HCT116 (cell line): ENCODE measurements at regions not wholly inside any gene's neighbourhood (a gene's known extent, or its start where the extent isn't known, plus 50 kb on each side); places are given as distances from the start of the nearest gene placed in this dataset. TPM values are rescaled to one million over a fixed set of nuclear protein-coding genes. Genes with fewer than 3 reads are reported as not detected.
A peak's percentile ranks its signal among the peaks of the same experiment; 100 is the strongest.

Experiments used
- microRNA counts: library from miRNA; unstranded; fragments of <30 nt; microRNA quantifications from one replicate; lab custom pipeline; 2015
- microRNA-seq: library from miRNA; unstranded; fragments of <30 nt; microRNA quantifications from one replicate; pipeline ENCODE4, GENCODE V29; 2016; ENCODE audit warnings: borderline number of aligned reads

MicroRNAs in the stretch of these regions (microRNA counts, 767-probe panel; counts per million panel counts)
- microRNA hsa-miR-190a (lab: Ali Mortazavi, UCI): not detected

Small RNAs in the stretch of these regions (microRNA-seq; reads per million reads assigned to microRNA genes)
- gene MIR190A (45.5 reads per million, percentile 53 among the genes with 10 or more reads in this experiment), gene MIR6085 (not detected), gene MIR8067 (not detected)
